HG03520 (cell line): ENCODE measurements at regions not wholly inside any gene's neighbourhood (a gene's known extent, or its start where the extent isn't known, plus 50 kb on each side); places are given as distances from the start of the nearest gene placed in this dataset.
"Not testable (repeated sequence)": the region's sequence is repeated elsewhere in the genome, so short reads cannot be mapped to it uniquely, and the experiment has no call there.

Experiments used
- ATAC-seq: cut with Tn5 transposase; IDR thresholded peaks from one replicate; pipeline ENCODE4 v1.9.1; 2021; ENCODE audit warnings: mild to moderate bottlenecking, moderate library complexity; ENCODE audit not compliant: unreplicated experiment

GRCh38 chrX:95956745-95957144 lies 727.9 kb upstream of the DIAPH2 start:
- ATAC-seq = no peak

- ATAC-seq = not testable (repeated sequence)
Observed at GRCh38 chrX:95973456-95974095, 711.1 kb upstream of the DIAPH2 start.

- ATAC-seq = no peak
Observed at GRCh38 chrX:95974096-95974470, 710.6 kb upstream of the DIAPH2 start.

GRCh38 chrX:95974890-95975289 lies 709.8 kb upstream of the DIAPH2 start:
- no peak for ATAC-seq

- ATAC-seq = no peak
Observed at GRCh38 chrX:95995583-95995982, 689.1 kb upstream of the DIAPH2 start.

- ATAC-seq = no peak
Observed at GRCh38 chrX:95996294-95996693, 688.3 kb upstream of the DIAPH2 start.

- ATAC-seq = no peak
Observed at GRCh38 chrX:96002431-96002830, 682.2 kb upstream of the DIAPH2 start.

- ATAC-seq = no peak
Observed at GRCh38 chrX:96004386-96004785, 680.3 kb upstream of the DIAPH2 start.

GRCh38 chrX:96006281-96006680 lies 678.4 kb upstream of the DIAPH2 start:
- no peak for ATAC-seq

GRCh38 chrX:96027407-96027806 lies 657.2 kb upstream of the DIAPH2 start:
- ATAC-seq = no peak

GRCh38 chrX:96052078-96052477 lies 632.6 kb upstream of the DIAPH2 start:
- no peak for ATAC-seq

GRCh38 chrX:96081891-96082290 lies 602.8 kb upstream of the DIAPH2 start:
- ATAC-seq = no peak

- no peak for ATAC-seq
Observed at GRCh38 chrX:96094616-96095015, 590.0 kb upstream of the DIAPH2 start.

GRCh38 chrX:96098471-96098870 lies 586.2 kb upstream of the DIAPH2 start:
- no peak for ATAC-seq

- ATAC-seq = no peak
Observed at GRCh38 chrX:96102997-96103396, 581.6 kb upstream of the DIAPH2 start.

GRCh38 chrX:96112689-96113088 lies 572.0 kb upstream of the DIAPH2 start:
- ATAC-seq = no peak

GRCh38 chrX:96126182-96126581 lies 558.5 kb upstream of the DIAPH2 start:
- no peak for ATAC-seq

- ATAC-seq = not testable (repeated sequence)
Observed at GRCh38 chrX:96128058-96128457, 556.6 kb upstream of the DIAPH2 start.

GRCh38 chrX:96140796-96141195 lies 543.8 kb upstream of the DIAPH2 start:
- ATAC-seq = no peak

- no peak for ATAC-seq
Observed at GRCh38 chrX:96147681-96148080, 537.0 kb upstream of the DIAPH2 start.

- ATAC-seq = no peak
Observed at GRCh38 chrX:96170626-96171025, 514.0 kb upstream of the DIAPH2 start.

GRCh38 chrX:96176921-96177320 lies 507.7 kb upstream of the DIAPH2 start:
- ATAC-seq = no peak

GRCh38 chrX:96181605-96182004 lies 503.0 kb upstream of the DIAPH2 start:
- ATAC-seq = no peak
